ENCODE measurements at regions not wholly inside any gene's neighbourhood (a gene's known extent, or its start where the extent isn't known, plus 50 kb on each side); places are given as distances from the start of the nearest gene placed in this dataset.

- no peak for TF ChIP-seq CTCF (IDR thresholded peaks at IDR 0.05; ENCODE audit: low read depth, low read length)
- no peak for TF ChIP-seq EZH2phosphoT487 (IDR thresholded peaks at IDR 0.05; ENCODE audit: low read depth)
These were observed 2191.0 kb upstream of the ACO1 start for GRCh38 chr9:30193421-30193820.
